Inflammatory macrophage (primary cell): ENCODE measurements at regions not wholly inside any gene's neighbourhood (a gene's known extent, or its start where the extent isn't known, plus 50 kb on each side); places are given as distances from the start of the nearest gene placed in this dataset.

ENCODE experiments used
- DNase-seq, 2 donors: peaks; one replicate each; pipeline ENCODE4 v3.0.0-alpha.2; 2020 to 2022

- no peak for DNase-seq
Measured at GRCh38 chr10:130882906-130883305, 428.6 kb downstream of the TCERG1L start.

DNA sequence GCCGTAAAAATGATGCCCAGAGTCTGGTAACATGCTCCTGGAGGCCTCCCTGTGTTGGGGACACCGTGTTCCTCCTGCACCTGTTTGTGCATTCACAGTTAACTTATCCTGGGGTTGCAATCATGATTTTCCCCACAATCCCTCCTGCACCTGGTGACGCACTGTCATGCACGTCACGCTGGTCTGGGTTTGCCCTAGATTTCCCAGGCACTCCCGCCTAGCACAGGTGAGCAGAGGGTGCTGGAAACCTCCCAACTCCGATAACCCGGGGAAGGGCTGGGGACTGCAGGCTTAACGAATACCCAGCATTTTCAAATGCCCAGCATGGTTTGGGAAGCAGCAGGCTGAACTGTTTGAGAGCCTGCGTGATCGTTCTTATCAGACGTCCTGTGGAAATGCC lies 427.1 kb downstream of the TCERG1L start:
- DNase-seq, result no peak

DNA sequence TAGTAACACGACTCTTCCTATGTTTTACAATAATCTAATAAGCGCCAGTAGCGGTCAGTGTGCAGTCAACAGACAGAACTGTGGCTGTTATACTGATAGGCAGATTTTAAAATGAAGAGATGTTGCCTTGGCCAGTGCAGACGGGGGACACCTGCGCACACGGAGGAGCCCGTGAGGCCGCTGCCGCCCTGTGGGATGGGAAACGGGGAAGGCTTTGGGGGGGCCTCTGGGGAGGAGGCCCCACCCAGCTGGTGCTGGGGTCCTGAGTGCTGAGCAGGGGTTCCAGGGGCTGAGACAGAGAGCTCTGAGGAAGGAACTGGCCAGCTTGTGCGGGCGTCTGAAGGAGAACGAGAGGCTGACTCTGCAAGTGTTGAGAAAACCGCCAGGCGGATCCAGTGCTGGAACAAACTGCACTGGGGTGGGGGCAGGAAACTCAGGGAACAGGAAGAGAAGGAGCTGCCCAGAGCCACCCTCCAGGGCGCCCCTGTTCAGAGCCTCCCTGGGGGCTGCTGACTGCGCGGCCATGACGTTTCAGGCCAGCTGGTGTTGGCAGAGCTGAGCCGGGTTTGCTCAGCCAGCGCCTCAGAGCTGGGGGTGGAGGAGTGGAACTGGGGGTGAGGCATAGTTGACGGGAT lies 426.4 kb downstream of the TCERG1L start:
- DNase-seq, result no peak

DNA sequence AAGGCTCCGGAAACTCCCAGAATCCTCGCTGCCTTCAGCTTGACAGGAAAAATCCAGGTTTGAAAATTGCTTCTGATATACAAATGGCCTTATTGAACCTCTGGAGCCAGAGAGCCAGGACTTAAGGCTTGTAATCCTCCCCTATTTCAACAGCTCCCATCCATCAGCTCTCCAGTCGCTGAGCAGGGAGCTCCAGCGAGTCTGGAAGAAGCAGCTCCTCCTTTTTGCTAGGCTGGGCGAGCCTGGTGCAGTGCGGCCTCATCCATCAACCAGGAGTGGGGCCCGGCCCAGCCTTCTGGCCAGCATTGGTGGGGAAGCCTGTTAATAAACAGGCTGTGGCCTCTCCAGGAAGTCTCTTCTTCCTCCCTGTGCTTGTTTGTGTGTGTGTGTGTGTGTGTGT lies 424.4 kb downstream of the TCERG1L start:
- DNase-seq, result no peak

GRCh38 chr10:130888493-130888892 lies 423.0 kb downstream of the TCERG1L start:
- DNase-seq, result no peak

GRCh38 chr10:130889240-130889639 lies 422.3 kb downstream of the TCERG1L start:
- no peak for DNase-seq

- DNase-seq, result no peak
Measured at GRCh38 chr10:130889780-130890179, 421.7 kb downstream of the TCERG1L start.

DNA sequence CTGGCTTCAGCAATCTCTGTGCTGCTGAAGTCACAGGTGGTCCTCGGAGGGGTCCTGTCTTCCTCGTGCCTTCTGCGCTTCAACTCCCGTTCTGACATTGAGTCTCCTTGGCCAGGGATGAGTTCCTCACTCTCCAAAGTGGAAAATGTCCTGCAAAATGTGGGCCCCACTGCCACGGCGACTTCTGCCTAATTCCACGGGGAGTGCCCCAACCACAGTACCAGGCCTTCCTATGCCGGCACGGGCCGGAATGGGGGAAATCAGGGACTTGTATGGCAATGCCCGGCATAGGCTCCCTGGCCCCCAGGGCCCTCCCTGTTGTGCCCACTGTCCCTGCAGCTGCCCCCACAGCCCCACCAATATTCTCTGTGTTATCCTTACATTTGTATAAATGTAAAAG lies 420.5 kb downstream of the TCERG1L start:
- no peak for DNase-seq

DNA sequence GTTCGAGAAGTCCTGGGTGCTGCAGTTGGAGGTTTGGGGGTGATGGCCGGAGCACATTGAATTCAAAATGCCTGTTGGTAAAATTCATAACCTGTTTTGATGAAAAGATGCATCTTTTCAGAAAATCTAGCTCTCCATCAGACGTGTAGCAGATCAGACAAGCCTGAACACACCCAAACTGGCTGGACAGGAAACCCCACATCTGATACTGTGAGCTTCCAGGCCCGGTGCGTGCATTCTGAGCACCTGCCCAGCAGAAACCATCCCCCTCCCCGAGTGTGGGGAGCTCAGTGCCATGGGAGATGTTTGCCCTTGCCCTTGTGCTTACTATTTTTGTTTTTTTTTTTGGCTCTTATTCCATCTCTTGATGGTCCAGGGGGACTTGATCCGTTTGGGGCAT lies 417.1 kb downstream of the TCERG1L start:
- no peak for DNase-seq

- no peak for DNase-seq
Measured at GRCh38 chr10:130895161-130895560, 416.4 kb downstream of the TCERG1L start.

- DNase-seq, result no peak
Measured at GRCh38 chr10:130897815-130898214, 413.7 kb downstream of the TCERG1L start.

- no peak for DNase-seq
Measured at GRCh38 chr10:130898381-130898780, 413.1 kb downstream of the TCERG1L start.

- no peak for DNase-seq
Measured at GRCh38 chr10:130899856-130900255, 411.7 kb downstream of the TCERG1L start.

GRCh38 chr10:130900441-130901160 lies 410.9 kb downstream of the TCERG1L start:
- no peak for DNase-seq

DNA sequence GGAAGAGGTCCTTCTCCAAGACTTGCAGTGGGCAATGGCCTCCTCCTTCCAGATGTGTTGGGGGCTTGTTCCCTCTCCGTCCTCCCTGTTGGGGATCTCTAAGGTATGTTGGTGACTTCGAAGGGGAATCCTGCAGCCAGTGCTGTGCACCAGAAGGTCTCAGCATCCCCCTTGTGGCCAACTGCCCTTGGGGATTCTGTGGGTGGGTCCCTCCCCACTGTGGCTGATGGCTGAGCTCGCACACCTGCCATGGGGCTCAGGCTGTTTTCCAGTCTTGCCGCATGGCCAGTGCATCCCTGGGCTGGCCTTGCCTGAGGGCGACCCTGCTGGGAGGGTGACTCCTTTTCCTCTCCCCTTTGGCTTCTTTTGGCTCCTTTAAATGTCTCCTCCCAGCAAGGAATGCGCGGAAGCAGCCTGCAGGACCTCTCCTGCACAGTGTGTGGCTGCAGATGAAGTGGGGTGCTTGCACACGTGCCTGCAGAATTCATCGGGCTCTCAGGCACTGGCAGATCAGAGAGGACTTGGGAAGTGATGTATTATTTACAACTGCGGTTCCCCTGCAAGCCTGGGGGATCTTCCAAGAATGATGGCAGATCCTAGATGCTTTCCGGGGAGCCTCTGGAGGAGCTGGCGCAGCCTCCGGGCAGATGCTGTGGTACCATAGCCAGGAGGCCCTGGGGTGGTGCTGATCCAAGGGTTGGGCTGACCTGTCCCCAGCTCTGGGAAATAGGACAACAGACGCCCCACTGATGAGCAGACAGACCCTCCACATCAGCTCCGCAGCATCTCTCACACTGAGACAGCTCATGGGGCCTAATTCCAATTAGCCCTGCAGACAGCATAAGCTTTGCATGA lies 410.0 kb downstream of the TCERG1L start:
- no peak for DNase-seq

DNA sequence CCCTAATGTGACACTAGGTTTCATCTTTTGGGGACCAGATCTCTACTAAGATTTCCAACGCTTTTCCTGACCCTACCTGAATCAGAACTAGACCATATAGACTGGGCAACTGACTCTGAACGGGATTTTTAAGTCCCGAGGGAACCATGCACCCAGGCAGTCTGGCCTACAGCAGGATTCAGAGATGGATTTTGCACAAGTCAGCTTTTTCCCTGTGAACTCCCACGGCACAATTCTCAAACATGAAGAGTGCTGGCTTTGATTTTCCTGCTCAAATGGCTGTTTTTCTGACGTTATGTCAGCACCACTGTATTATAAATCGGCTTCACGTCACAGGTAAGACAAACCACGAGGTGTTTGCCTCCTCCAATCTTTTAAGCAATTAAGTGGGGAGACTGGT lies 409.1 kb downstream of the TCERG1L start:
- DNase-seq, result no peak

- DNase-seq, result no peak
Measured at GRCh38 chr10:130902929-130903328, 408.6 kb downstream of the TCERG1L start.

GRCh38 chr10:130904676-130905075 lies 406.8 kb downstream of the TCERG1L start:
- DNase-seq, result no peak

- DNase-seq, result no peak
Measured at GRCh38 chr10:130905386-130905785, 406.1 kb downstream of the TCERG1L start.

DNA sequence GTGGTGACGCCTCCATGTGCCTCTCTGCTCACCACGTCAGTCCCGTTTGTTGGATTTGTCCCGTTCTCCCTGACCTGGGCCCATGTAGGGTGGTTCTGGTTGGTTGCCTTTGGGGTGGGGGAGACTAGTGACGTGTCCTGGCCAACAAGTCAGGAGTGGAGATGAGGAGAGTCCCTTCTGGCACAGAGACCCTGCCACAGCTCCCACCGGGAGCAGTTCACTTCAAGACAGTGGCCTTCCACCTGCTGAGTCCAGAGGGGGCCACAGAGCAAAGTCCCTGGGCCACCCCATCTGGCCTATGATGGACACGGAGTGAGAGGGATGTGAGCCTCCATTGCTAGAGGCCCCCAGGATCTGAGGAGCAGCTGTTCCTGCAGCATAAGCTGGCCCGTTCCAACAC lies 405.6 kb downstream of the TCERG1L start:
- no peak for DNase-seq

GRCh38 chr10:130910848-130911247 lies 400.7 kb downstream of the TCERG1L start:
- DNase-seq, result no peak

GRCh38 chr10:130913844-130914243 lies 397.7 kb downstream of the TCERG1L start:
- no peak for DNase-seq

DNA sequence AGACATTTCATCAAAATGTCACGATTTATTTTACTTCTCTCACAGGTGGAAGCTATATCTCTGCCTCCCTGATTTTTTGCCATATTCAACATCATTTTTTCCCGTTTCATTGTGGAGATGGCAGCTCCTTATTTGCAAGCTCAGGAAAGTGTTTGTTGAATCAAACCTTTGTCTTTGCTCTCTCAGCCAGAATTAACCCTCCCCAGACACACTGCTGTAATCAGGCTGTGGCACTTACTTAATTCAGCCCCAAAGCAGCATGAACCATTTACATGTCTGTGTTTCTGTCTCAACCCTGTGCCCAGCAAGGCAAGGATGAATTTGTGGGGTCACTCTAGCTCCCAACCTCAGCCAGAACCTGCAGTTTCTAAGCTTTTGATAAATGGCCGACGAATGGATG lies 397.2 kb downstream of the TCERG1L start:
- no peak for DNase-seq

DNA sequence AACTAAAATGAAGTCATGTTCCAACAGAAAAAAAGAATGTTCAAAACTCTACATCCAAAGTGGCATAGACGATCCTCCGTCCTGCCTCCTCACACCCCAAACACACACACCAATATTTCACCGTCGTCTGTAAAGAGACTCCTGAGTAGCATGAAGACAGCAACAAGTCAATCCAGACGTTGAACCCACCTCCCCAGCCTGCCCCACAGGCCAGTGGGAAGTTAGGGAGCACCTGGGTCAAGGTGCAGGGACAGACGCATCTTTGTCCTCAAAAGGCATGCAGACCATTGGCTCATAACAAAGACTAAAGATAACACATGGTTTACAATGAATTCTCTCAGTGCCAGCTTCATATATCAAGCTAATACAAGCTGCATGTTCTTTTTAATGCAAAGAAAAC lies 396.5 kb downstream of the TCERG1L start:
- DNase-seq, result no peak
